AG20443 (cell line): ENCODE measurements at regions not wholly inside any gene's neighbourhood (a gene's known extent, or its start where the extent isn't known, plus 50 kb on each side); places are given as distances from the start of the nearest gene placed in this dataset.

Experiments used
- DNase-seq: peaks from one replicate; pipeline ENCODE4 v3.0.0; 2012; ENCODE audit warnings: low spot score, mixed read lengths

DNA sequence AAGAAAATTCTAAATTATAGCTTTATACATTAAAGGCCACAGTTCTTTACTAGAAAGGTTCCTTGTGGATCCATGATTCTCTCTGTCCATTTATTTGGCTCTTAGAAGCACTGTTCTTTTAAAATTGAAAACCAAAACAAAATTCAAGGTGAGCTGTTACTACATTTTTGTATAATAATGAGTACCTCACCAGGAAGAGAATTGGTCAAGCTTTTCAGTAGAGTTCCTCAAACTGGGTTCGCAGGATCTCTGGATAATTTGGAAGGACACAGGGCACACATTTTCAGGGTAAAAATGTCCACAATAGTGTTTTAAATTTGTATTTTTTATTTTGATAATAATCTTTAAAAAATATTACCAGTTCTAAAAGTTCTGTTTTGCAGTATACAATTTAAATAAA is 93.0 kb downstream of the PPP1R3A start:
- DNase-seq: no peak

GRCh38 chr7:113824117-113824823 is 94.5 kb downstream of the PPP1R3A start:
- no peak for DNase-seq

- DNase-seq: no peak
Observed at GRCh38 chr7:113819474-113819873, 99.3 kb downstream of the PPP1R3A start.

- DNase-seq: no peak
Observed at GRCh38 chr7:113816639-113817038, 102.2 kb downstream of the PPP1R3A start.

DNA sequence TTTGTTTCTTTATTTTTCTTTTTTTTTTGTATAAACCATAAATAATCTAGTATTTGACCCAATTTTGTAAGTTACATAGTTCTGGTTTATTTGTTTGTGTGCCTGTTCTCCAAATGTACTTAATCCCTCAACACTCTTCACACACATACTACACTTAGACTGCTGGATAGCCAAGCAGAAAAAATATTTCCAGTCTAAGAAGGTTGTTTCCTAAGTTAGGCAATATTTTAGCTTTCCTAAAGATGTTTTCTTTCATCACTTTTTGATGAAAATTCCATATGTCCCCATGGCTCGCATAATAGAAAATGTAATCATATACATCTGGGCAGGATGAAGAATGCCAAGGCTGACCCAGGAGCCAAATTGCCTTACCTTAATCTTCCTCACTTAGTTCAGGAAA is 105.3 kb downstream of the PPP1R3A start:
- DNase-seq: no peak

DNA sequence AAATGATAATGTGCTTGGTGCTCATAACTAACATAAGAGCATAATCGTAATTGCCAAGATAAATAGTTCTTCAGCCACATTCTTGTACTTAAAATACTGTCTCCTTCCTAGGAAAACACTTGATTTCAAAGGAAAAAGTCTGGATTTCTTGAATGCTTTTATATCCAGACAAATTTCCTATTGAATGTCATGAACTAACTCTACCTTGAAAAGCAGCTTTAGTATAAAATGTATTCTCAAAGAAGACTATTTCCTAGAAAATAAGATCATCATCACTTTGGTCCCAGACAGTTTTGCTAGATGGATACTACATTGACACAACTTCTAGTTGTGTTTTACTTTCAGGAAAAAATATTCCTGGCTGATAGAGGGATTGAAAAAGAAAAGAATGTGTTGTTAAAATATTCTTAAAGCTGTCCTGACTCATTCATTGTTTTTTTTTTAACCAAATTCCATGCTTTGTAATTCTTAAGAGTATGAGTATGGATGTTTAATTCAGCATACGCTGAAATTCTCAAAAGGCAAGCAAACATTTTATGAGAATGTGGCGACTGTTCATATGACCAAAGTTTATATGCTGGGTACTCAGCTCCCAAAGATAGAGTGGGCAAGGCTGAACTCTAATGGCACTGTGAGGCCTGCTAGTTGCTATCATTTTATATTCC is 106.1 kb downstream of the PPP1R3A start:
- DNase-seq: no peak

DNA sequence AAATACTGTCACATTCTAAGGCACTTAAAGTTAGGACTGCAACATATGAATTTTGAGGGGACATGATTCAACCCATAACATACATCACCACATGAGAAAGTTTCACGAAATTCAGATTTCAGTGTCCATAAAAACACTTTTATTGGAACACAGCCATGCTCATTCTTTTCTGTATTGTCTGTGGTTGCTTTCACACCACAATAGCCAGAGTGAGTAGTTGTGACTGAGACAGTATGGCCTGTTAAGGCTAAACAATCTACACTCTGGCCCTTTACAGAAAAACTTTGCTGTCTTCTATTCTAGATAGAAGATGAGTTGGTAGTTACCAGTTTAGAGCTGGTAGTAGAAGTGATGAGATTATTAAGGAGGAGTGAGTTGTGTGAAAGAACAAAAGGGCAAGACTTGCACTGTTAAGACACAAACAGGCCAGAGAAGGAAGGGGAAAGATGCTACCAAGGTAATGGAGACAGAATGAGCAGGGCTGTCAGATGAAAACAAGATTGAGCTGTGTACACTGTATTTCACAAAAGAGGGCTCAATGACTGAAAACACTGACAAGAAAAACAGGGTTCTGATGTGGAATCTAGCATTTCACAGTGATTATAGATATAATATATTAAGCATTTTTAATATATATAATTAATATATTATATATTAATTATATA is 108.6 kb downstream of the PPP1R3A start:
- DNase-seq: no peak

- no peak for DNase-seq
Observed at GRCh38 chr7:113809581-113809980, 109.2 kb downstream of the PPP1R3A start.

DNA sequence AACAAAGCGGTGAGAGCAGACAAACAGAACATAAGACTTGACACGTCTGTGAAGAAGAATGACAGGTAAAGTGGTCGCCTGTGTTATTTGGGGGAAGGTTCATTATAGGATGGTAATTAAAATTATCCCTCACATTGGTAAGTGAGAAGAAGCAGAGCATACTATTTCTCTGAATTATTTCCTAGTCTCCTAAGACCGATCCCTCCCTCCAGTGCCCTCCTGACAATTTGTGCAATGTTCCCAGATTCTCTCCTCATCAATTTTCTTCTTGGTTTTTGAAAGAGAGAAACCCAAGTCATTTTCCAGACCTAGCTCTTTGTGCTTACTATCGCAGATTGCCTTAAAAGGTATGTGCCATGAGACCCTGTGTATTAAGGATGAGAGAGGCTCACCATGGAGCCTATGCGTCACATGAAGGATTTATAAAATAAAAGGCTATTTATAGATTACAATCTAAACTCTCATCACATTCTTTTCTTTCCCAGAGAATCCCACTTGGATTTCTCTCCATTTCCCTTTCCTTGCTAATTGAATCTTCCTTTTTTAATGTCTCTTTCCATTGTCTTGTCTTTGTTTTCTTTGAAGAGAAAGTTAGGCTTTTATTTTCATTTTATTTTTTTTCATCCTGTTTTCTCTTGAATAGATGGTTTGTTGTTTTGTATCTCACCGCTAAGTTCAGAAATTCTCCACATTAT is 112.0 kb downstream of the PPP1R3A start:
- DNase-seq: no peak

GRCh38 chr7:113805976-113806375 is 112.8 kb downstream of the PPP1R3A start:
- DNase-seq: no peak

GRCh38 chr7:113804475-113805095 is 114.2 kb downstream of the PPP1R3A start:
- no peak for DNase-seq

DNA sequence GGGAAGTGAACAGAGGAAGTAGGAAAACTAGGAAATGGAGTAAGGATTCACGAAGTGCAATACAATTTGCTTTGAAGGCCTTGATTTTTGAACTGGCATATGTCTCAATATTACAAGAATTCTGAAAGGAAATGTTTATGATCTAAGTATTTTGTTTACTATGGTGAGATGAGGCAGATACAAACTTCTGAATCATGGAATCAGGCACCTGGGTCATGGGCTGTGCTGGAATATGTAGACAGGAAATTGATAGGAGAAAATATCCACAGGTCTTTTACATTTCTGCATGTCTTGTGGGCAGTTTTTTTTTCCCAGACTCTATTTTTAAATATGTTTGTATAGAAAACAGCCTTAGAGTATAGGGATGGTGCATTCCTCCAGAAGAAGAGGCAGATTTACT is 117.1 kb downstream of the PPP1R3A start:
- no peak for DNase-seq

GRCh38 chr7:113800826-113801225 is 118.0 kb downstream of the PPP1R3A start:
- DNase-seq: no peak

DNA sequence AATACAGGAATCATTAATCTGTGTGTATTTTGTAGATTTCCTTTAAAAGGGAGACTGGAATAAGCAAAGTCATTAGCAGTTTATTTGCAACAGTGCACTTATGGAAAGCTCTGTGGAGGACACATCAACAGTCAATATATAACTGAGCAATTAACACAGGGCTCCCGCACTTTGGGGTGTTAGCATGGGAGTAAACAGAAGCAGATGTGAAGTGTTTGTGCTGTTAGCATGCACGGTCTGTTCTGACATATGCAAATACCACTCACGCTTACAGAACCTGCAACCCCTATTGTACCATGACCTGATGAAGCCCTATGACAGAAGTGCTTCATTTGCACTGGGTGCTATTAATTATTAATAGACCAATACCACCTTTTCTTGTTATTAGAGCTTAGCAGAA is 118.9 kb downstream of the PPP1R3A start:
- DNase-seq: no peak

DNA sequence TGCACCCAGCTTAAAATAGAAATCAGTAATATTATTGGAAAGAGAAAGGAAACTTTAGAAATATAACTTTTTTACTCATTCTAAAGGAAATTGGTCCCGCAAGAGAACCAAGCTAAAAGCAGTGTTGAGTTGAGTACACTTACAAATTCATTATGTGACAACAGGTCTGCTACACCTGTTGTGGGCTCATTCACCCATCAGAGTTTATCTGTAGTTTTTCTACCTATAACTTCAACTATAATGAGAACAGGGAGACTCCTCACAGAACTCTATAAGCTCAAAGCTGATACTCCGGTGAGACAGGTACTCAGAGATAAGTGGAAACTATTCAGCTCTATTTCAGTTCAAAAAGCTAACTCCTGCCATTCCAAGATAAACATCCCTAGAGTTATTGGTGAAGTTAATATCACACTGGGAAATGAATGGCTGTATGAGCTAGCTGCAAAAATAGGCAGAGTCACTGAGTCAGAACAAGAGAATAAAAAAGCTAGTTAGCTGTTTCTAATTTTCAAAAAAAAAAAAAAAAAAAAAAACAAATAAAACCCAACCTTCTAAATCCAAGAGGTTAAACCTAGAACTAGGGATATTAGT is 121.3 kb downstream of the PPP1R3A start:
- no peak for DNase-seq

GRCh38 chr7:113796557-113796956 is 122.3 kb downstream of the PPP1R3A start:
- no peak for DNase-seq

GRCh38 chr7:113794573-113794972 is 124.2 kb downstream of the PPP1R3A start:
- no peak for DNase-seq

DNA sequence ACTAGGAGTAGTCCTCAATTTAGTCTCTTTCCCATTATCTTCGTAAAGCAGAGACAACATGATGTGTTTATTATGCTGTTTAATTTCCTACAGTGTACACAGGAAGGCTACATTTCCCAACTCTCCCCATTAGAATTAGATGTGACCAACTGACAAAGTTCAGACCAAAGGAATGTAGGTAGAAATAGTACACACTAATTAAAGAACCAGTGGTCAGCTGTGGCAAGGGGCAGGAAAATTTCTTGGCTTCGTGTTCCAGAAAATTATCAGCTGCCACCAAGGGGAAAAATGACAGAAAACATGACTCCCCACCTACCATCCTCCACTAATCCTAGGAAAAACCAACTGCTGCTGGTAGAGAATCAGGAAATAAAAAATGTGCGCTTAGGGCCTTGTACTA is 125.6 kb downstream of the PPP1R3A start:
- no peak for DNase-seq

DNA sequence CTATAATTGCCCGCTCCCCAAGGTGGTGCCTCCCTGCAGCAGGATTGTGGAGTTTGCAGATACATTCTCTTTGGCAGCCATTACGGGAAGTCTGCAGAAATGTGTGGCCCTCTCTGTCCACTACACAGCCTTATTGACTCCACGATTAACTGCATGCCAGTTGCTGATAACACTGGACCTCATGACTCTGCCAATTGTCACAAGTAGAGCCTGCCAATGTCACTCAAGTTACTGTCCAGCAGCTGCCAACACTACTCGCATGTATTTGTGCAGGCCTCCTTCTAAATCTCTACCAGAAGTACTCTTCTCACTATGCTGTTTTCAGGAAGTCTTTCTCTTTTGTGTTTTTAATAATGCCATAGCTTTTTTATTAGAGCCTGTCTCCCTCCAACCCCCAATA is 128.8 kb downstream of the PPP1R3A start:
- DNase-seq: no peak

DNA sequence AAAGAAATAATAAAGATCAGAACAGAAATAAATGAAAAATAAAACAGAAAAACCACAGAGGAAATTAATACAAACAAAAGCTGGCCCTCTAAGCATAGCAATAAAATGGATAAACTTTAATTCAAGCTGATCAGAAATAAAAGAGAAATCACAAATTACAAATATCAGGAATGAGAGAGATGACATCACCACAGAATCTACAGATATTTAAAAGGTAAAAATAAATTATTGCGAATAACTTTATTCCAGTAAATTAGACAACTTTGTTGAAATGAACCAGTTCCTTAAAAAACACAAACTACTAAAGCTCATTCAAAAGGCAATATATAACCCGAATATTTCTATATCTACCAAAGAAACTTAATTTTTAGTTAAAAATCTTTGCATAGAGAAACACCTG is 131.7 kb downstream of the PPP1R3A start:
- DNase-seq: no peak

DNA sequence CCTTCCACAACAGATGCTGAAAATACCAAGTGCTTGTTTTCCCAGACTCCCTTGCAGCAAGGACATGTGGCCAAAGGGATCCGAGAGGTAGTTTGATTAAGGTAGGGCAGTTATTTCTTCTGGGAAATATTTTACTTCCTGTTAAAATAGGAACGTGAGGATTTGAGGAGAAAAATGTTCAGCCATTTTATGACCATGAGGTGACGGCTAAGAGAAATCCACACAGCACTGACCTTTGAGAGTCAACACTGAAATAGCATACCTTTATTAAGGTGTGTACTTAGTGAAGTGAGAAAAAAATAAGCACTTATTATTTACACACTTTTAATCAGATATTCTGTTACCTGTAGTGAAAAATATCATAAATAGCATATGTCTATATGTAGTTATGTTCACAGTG is 133.9 kb downstream of the PPP1R3A start:
- no peak for DNase-seq

DNA sequence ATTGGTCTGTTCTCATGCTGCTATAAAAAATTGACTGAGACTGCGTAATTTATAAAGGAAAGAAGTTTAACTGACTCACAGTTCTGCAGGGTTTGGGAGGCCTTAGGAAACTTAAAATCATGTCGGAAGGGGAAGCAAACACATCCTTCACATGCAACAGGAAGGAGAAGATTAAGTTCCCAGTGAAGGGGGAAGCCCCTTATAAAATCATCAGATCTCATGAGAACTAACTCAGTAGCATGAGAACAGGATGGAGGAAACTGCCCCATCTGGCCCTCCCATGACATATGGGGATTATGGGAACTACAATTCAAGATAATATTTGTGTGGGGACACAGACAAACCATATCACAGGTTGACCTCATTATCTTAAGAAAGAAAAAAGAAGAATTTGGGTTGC is 134.5 kb downstream of the PPP1R3A start:
- no peak for DNase-seq
